CD4-positive, alpha-beta T cell treated with Interleukin-10 for 1 hour (primary cell): ENCODE measurements at regions not wholly inside any gene's neighbourhood (a gene's known extent, or its start where the extent isn't known, plus 50 kb on each side); places are given as distances from the start of the nearest gene placed in this dataset.

Source experiments
- DNase-seq: peaks from one replicate; pipeline ENCODE4 v3.0.0-alpha.2; 2020

DNA sequence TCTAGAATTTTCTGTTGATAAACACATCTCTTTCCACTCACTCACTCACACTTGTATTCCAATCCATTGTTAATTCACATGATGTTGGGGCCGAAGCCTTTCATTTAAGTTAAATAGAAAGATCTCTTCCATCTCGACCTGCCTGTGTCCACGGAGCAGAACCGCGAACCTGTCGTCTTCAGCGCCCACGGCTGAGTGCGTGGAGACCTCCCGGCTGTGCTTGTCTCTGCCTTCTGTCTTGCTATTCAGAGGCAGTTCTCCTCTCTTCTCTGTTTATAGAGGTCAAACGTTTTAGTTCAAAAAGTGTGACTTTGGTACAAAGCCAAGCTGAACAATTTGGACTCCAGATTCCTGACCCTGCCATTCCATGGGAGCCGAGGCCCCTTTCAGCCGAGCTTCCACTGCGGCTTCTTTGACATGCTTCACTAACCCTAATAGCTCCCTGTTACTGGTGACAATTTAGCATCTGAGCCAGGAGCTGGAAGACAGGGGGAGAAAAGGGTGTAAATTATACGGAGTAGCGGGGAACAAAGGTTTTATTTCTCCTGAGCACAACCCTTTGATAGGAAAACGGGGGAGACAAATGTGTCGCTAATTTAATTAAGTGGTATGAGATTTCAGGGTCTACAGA lies 314.4 kb upstream of the IRX4 start:
- DNase-seq: no peak

DNA sequence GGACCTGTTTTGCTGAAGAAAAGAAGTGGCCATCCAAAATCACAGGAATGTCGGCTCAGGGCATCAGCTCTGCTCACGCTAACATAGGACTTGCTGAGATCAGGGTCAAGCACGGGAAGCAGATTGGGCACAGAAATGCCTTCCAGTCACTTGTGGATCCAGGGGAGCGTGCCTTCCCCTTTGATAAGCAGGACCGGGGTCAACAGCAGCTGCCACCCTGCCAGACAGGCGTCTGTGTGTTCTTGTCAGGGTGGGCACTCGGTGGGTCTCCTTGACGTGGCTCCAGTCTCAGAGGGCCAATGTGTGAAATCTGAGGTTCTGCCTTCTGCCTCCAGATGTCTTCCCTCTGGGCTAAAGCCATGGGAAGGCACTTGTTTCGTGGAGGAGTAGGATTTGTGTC lies 313.7 kb upstream of the IRX4 start:
- no peak for DNase-seq

DNA sequence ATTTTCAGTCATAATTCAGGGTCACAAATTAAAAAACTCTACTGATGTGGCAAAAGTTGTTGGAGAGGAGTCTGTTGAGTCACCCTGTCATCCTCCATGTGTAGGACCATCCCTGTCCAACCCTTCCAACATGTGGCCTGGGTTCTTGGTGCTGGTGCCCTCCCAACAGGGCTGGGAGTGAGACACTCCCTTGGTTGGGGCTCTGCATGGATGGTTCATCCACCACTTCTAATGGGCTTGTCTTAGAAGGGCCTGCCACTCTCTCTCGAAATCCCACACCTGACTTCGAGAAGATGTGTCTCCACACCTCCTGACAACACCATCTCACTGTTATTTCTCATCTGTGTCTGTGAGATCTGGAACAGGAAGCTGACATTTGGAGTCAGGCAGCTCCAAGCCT lies 312.2 kb upstream of the IRX4 start:
- no peak for DNase-seq

DNA sequence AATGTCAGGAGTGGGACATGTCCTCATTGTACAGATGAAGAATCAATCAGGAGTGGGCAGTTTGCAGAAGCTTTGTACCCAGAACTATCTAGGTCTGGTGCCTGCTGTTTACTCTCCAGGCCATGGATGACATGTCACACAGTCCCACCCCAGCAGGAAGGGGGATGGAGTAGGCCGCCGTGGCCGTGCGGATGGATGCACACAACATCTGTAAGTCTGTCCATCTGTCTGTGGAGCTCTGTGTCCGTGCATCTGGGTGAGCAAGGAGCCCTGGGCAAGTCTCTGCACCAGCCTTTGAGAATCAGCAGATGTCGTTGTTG lies 311.5 kb upstream of the IRX4 start:
- no peak for DNase-seq

DNA sequence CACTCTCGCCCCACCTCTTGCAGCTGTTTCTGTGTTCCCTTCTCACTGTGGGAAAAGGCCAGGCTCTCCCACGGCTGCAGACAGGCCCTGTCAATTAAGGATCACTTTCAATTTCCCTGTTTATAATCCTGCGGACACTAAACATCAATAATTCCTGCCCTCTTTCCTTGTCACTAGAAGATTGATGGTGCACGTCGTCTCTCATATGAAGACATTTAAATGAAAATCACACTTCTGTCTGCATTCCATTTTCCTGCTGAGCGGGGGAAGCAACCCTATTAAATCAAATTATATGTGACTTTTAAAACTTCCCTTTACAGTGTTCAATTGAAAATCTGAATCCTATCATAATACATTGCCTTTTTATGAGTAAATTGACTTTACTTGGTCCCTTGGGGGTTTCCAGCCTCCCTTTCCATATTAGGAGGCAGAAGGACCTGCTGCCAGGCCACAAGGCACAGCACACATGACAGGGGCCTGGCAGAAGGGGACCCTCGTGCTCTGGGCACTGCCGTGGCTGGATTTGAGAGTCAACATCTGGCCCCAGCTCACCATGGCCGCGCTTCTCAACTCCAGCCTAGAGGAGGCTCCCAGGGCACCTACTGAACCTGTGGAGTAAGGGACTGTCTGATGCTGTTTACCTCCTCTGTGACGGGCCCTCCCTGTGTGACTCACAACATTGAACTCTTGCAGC lies 311.0 kb upstream of the IRX4 start:
- DNase-seq: no peak

DNA sequence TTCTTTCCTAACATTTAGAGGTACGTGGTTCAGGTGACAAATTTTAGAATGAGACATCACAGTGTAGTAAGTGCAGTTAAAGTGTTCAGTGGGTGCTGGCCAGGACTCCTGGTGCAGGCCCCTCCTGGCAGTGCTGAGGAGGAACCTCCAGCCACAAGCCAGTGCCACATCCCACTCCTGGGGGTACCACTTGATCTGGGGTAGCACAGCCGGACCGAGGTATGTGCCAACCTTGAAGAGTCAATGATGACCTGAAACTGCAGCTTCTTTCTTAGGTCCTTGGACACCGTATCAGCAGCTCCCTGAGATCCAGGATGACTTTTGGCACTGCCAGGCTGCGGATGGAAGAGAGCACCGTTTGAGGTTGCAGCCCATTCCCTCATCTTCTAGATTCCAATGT lies 310.4 kb upstream of the IRX4 start:
- DNase-seq: no peak

DNA sequence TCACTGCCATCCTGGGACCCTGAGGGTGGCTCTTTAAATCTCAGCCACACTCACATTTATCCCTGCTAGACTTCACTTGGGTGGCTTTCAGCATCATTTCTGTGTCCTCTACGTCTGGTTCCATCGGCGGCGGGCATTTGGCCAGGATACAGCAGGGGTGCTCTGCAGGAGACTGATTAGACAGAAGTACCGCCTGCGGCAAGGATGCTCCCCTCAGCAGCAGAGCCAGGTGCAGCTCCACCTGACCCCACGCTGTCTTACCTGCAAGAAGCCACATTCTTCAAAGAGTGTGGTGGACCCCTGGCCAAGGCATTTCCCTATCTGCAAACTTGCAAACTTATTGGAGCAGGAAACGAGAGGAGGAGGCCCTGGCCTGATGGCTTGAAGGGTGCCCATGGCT lies 309.8 kb upstream of the IRX4 start:
- no peak for DNase-seq

DNA sequence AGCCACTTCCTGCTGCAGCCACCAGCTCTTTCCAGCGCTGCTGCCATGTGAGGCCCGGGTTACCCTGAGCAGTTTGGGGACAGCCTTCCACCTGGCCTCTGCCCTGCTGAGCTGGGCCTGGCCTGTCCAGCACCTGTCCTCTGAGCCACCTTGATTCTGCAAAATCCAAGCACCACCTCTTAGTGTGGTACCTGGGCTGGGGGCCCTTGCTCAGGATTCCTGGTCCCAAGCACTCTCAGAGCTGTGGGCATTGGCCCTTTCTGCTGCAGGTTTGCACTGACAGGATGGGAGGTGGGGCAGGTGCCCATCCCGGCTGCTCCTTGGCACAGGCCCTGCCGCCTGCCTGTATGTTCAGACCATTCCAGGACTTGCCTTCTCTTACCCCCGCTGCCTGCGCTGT lies 309.2 kb upstream of the IRX4 start:
- no peak for DNase-seq

DNA sequence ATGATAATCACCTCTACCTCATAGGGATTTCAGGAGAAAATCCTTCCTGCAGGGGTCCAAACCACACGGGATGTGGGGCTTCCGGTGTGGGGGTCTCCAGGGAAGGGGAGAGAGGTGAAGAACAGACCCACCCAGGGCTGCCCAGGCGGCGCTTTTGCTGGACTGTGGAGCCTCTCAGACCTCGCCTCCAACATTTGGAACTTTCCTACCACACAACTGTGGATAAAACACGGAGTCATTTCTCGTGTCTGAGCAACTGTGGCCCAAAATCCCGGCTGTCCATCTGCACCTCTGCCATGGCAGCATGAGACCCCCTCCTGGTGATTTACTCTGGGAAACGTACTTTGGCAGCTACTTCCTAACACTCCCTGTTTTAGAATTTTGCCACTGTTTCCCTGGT lies 307.8 kb upstream of the IRX4 start:
- no peak for DNase-seq

DNA sequence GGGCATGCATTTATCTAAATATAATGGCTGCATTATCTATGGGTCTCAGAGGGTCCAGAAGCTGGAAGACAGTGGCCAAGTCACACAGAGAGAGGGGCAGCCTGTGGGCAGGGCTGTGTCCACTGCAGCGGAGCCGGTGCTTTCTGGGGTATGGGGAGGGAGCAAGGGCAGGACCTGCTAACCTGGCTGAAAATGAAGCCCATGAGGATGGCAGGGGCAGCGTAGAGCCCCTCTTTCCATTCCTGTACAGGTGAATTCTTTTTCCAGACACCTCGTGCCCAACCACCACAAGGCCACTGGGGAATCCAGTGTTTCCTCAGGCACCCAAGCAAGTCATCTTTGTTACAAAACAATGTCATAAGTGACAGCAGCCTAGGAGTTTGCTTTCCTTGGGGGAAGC lies 305.9 kb upstream of the IRX4 start:
- no peak for DNase-seq

DNA sequence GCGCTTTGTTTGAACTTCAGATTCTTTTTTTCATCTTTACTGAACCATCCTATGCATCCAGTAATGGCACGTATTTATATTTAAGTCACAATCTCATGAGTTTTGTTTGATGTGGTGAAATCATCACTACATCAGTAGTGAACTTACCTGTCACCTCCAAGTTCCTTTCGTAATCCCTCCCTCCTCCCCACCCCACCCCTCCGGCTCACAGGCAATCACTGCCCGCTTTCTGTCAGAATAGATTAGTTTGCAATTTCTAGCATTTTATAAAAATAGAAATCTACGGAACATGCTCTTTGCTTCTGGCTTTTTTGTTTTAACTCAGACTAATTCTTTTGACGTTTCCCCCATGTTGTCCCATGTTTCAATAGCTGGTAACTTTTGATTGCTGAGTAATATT lies 305.4 kb upstream of the IRX4 start:
- DNase-seq: no peak

DNA sequence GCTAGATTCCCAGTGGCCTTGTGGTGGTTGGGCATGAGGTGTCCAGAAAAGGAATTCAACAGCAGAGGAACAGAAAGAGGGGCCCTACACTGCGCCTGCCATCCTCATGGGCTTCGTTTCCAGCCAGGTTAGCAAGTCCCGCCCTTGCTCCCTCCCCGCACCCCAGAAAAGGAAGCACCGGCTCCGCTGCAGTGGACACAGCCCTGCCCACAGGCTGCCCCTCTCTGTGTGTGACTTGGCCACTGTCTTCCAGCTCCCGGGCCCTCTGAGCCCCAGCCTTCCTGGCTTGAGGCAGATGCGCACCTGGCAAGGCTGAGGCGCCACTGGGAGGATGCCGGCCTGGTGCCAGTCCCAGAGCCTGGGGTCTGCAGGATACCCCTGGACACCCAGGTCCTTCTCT lies 305.0 kb upstream of the IRX4 start:
- no peak for DNase-seq

DNA sequence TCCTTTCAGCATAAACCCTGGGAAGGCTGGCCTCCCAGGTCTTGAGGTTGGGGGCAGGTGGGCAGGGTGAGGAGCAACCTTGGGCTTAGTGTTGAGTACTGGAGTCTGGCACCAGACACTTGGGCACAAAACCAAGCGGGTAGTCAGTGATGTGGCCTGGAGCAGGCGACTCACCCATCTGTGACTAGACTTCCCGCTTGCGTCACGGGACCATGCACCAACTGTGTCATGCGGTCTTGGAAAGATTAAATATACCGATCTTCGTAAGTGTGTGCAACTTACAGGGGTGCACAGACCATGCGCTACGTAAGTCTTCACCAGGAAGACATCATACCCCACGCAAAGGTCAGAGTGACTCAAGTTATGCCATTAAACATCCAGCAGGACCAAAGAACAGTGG lies 304.4 kb upstream of the IRX4 start:
- DNase-seq: no peak

DNA sequence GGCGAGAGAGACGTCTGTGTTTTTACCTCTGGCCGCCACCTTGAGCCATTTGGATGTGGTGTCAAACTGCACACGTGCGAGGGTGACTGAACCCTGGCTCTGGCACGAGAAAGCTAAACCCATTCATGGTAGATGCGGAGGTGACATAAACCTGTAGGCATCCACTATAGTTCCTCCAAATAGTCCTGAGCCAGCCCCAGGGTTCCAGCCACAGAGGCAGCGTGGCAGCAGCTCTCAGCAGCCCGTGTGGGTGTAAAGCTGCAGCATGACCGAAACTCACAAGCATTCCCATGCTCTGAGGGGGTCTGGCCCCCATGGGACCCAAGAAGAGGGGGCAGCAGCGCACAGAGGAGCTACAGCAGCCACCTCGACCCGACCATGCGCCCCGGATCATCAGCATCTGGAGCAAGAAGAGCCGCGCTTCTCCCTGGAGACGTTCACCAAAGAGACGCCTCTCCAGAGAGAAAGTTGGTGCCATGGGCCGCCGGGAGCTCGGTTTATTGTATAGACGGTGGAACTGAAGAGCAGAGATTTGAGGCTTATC lies 303.8 kb upstream of the IRX4 start:
- no peak for DNase-seq

DNA sequence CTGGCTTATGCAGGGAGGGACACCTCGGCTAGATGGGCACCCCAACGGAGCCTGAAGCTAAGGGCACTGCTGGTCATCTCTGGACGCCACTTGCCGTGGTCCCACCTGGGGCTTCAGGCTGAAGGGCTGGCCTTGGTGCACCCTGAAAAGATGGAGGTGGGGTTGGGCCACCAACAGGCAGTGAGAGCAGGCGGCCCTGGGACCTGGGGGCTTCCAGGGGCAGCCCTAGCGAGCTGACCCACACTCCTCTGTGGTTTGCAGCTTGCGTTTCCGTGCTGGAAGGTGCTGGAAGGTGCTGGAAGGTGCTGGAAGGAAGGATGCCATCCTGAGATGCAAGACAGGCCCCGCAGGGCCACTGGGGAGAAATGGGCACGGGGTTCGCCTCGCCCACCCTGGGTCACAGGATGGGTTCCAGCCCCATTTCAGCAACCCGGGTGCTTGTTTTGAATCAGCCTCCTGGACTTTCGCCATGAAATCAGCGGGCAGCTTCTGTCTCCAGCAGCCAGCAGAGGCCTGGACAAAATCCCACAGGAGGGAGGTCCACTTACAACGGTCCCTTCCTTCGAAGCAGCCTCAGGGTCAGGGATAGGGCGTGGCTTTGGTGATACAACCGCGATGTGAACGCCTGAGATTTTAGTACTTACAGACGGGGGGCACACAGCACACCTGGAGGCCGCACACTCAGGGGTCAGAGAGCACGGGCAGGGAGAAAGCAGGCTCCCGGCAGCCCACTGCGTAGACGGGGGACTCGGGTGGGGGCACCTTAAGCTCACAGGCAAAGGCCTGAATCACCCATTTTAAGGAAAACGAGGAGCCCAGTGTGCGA lies 303.1 kb upstream of the IRX4 start:
- no peak for DNase-seq

DNA sequence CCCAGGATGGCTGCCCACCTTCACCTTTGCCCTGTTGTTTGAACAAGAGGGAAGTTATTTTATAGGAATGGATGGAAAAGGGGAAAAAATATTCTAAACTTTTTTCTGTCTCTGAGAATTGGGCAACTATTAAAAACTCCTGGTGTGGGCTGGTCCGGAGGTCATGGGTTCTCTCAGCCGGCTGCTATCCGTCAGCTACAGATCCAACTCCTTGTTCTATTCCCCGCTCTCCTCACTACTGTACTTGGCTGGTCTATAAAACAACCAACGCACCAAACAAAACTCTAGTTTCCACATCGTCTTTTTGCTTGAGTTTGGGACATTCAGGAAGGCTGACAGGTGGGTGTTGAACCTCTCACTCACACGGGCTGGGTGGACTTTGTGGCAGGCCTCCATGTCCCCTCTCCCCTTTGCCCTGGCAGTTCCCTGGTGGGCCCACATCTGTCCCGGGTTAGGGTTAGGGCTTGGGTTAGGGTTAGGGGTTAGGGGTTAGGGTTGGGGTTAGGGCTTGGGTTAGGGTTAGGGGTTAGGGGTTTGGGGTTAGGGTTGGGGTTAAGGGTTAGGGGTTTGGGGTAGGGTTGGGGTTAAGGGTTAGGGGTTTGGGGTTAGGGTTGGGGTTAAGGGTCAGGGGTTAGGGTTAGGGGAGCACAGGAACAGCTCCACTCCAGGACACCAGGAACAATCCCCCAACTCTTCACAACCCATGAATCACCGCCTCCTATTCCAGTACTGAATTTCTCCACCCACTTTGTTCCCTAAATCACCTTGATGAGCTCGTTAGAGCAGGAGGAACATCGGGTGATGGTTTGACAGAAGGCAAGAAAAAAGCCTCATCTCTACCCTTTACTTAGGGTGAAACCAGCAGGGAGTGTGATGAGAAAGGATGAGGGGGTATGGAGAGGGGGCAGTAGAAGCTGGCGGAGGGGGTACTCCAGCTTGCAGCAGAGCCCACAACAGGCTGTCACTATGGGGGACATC lies 302.1 kb upstream of the IRX4 start:
- no peak for DNase-seq

DNA sequence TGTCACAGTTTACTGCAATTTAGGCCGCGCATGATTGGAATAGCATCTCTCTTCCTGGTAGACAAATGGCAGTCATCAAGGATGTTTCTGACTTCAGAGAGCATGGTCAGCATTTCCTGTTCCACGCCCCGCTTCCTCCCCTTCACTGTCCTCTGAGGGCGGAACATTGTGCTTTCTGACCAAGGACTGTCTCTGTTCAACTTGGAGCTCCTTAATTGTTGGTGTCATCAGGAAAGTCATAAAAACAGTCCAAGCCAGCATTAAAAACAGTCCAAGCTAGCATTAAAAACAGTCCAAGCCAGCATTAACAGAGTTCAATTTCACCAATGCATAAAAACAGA lies 301.3 kb upstream of the IRX4 start:
- DNase-seq: no peak

DNA sequence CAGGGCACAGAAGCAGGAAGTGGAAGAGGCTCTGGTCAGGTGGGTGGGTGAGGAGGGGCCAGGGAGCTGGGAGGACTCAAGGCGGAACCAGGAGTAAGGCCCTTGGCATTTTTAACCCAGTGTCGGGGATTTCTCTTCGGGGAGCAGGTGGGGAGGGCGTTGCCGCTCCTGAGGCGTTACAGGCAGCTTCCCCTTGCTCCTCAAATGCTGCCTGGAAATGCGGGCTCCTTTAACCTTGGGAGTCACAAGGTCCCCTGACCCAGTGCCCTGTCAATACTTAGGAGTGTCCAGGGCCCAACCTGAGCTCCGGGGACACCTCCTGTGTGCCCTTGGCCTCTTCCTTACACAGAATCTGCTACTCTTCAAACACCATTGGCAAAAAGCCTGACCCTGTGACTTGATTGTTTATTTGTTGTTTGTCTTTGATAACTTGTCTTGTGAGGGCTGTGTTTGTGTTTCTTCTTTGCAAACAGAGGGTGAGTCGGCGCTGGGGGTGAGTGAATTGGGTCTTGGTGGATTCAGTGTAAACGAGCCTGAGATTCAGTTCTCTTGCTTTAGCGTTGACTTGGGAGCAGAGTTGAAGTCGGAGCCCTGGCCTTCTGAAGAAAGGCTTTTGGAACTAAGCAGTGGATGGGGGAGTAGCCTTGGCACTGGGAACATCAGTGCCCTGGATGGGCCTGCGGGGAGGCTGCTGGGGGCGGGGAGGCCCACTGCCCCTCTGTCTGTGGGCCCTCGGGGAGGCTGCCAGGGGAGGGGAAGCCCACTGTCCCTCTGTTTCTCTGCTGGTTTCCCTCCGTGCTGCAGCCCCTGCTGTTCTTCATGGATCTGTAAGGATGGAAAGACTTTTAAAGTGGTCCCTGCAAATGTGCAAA lies 300.7 kb upstream of the IRX4 start:
- no peak for DNase-seq

DNA sequence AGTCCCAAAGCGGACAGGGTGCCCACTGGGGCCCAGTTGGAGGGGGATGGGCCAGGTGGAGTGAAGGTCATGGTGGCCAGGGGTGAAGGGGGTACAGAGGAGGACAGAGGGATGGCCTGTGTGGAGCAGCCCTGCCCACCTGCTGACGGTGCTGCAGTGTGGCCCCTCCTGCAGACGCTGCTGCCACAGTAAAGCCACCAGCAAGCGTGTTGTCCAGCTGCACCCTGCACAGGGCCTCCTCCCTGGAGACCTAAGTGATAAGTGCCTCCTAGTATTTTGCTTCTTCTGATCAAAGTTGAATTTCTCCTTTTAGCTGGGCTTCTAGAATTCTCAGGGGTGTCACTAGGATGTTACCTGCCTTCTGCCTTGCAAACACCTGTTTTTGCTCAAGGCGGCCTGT lies 299.3 kb upstream of the IRX4 start:
- DNase-seq: no peak

DNA sequence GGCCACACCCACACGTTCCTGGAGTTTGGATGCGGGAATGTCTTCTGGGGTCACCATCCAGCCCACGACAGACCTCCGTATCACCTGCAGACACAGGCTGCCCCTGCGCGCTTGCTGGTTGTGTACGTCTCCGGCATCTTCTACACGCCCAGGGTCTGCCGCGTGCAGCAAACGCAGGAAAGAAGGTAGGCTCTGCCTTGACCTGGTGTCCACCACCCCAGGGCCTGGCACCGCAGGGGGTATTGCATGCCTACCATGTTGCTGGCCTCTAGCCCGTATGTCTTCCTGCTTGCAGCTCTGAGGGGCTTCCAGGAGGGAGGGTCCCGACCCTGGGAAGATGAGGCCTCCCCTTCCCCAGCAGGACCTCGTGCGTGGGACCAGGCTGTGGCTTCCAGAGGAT lies 298.8 kb upstream of the IRX4 start:
- DNase-seq: no peak

DNA sequence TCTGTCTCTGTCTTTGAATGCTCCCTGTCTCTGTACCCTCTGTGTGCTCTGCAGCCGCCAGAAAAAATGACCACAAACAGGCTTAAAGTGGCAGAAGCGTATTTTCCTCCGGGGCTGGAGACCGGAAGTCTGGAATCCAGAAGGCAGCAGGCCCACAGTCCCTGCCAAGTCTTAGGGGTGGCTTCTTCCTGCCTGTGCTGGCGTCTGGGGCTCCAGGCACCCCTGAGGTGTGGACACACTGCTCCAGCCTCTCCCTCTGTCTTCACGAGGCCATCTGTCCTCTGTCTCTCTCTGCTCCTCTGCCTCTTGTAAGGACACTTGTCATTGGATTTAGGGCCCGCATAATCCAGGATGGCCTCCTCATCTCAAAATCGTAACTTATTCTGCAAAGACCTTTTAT lies 298.4 kb upstream of the IRX4 start:
- DNase-seq: no peak

DNA sequence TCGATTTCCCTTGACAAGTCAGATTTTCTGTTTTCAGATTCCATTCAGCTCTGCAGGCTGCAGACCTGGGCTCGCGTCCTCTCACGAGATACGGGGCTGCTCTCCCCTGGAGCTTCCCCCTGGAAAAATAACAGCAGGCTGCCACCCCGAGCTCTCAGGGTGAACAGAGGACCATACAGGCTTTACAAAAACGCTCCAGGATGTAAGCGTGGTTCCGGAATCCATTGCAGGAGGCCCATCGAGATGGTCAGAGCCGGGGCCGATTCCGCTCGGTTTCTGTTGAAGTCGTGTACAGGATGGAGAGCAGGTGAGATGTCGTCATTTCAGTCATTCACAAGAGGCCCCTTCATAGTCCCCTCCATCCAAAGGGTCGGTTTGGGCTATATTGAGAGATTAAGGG lies 297.7 kb upstream of the IRX4 start:
- DNase-seq: no peak
